ENCODE measurements at regions not wholly inside any gene's neighbourhood (a gene's known extent, or its start where the extent isn't known, plus 50 kb on each side); places are given as distances from the start of the nearest gene placed in this dataset.

GRCh38 chr9:87425202-87425601 is 72.5 kb upstream of the DAPK1 start:
- H3K4me3 ChIP-seq (ENCODE audit: low read depth, low read length): no peak overlapping the region
- TF ChIP-seq CTCF (IDR thresholded peaks at IDR 0.05; ENCODE audit: control insufficient read depth, extremely low read depth, insufficient read depth): no peak
- DNase-seq (ENCODE audit: low read depth): no peak

- H3K4me3 ChIP-seq (ENCODE audit: low read depth, low read length): no peak overlapping the region
- no peak for TF ChIP-seq CTCF (IDR thresholded peaks at IDR 0.05; ENCODE audit: control insufficient read depth, extremely low read depth, insufficient read depth)
- DNase-seq (ENCODE audit: low read depth): no peak
These were observed 69.7 kb upstream of the DAPK1 start for GRCh38 chr9:87427851-87428506.

- peak; percentile 73 for DNase-seq (ENCODE audit: low read depth)
- H3K4me3 ChIP-seq (ENCODE audit: low read depth, low read length): no peak overlapping the region
- TF ChIP-seq CTCF (IDR thresholded peaks at IDR 0.05; ENCODE audit: control insufficient read depth, extremely low read depth, insufficient read depth): no peak
These were observed 69.0 kb upstream of the DAPK1 start for GRCh38 chr9:87428659-87429058.

- no peak for DNase-seq (ENCODE audit: low read depth)
- no peak overlapping the region for H3K4me3 ChIP-seq (ENCODE audit: low read depth, low read length)
- TF ChIP-seq CTCF (IDR thresholded peaks at IDR 0.05; ENCODE audit: control insufficient read depth, extremely low read depth, insufficient read depth): no peak
These were observed 65.8 kb upstream of the DAPK1 start for GRCh38 chr9:87431837-87432236.

GRCh38 chr9:87433853-87434252 is 63.8 kb upstream of the DAPK1 start:
- no peak for TF ChIP-seq CTCF (IDR thresholded peaks at IDR 0.05; ENCODE audit: control insufficient read depth, extremely low read depth, insufficient read depth)
- DNase-seq (ENCODE audit: low read depth): no peak
- H3K4me3 ChIP-seq (ENCODE audit: low read depth, low read length): no peak overlapping the region

- DNase-seq (ENCODE audit: low read depth): no peak
- no peak overlapping the region for H3K4me3 ChIP-seq (ENCODE audit: low read depth, low read length)
- no peak for TF ChIP-seq CTCF (IDR thresholded peaks at IDR 0.05; ENCODE audit: control insufficient read depth, extremely low read depth, insufficient read depth)
These were observed 63.3 kb upstream of the DAPK1 start for GRCh38 chr9:87434366-87434765.
